Occipital lobe (tissue), 1 donor: ENCODE measurements at regions not wholly inside any gene's neighbourhood (a gene's known extent, or its start where the extent isn't known, plus 50 kb on each side); places are given as distances from the start of the nearest gene placed in this dataset.

ENCODE experiments used
- DNase-seq: peaks from one replicate; lab custom pipeline; 2025; lab: John Stamatoyannopoulos, UW

GRCh38 chr9:134243778-134244467 is 79.6 kb upstream of the RNU6ATAC start:
- DNase-seq: no peak

DNA sequence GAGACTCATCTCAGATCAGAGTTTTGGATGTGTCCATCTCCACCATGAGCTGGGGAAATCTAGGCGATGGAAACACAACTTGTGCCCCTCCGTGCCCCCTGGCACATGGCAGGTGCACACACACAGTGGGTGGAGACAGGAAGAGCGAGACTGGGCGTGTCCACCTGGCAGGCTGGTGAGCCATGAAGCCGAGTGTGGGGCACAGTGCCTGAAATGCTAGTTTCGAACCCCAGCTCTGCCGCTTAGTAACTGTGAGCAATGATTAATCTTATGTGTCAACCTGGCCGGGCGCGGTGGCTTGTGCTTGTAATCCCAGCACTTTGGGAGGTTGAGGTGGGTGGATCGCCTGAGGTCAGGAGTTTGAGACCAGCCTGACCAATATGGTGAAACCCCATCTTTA is 80.8 kb upstream of the RNU6ATAC start:
- no peak for DNase-seq

GRCh38 chr9:134247918-134248631 is 78.2 kb upstream of the RXRA start:
- DNase-seq: no peak

DNA sequence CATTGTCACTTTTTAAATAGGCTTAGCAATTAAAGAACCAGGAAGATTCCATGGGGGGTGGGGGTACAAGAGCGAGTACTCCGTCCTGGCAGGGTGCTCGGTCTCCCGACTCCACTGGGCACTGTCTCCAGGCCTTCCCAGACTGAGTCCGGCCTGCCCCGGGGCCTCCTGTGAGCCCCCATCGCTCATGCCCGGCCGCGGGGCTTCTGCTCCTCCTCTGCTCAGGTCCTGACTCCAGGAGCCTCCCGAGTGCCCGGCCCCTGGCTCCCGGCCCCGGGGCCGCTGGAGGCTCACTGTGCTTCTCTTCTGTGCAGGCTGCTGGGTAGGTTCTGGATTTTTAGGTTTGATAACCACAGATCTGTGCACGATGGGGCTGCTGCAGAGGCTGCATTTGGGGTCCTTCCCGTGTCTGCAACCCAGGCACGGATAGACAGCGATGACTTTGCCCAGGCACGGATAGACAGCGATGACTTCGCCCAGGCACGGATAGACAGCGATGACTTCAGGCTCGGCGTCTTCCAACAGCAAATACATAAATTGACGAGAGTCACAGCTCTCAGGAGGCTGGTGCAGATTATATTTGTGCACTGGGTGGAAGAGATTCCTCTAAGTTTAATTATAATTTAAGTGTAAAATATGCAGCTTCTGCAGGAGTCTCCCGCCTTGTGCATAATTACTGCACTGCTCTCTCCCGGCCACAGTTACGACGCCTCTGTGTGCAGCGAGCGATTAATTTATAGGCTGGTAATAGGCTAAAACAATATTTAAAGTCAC is 74.8 kb upstream of the RXRA start:
- DNase-seq: no peak

DNA sequence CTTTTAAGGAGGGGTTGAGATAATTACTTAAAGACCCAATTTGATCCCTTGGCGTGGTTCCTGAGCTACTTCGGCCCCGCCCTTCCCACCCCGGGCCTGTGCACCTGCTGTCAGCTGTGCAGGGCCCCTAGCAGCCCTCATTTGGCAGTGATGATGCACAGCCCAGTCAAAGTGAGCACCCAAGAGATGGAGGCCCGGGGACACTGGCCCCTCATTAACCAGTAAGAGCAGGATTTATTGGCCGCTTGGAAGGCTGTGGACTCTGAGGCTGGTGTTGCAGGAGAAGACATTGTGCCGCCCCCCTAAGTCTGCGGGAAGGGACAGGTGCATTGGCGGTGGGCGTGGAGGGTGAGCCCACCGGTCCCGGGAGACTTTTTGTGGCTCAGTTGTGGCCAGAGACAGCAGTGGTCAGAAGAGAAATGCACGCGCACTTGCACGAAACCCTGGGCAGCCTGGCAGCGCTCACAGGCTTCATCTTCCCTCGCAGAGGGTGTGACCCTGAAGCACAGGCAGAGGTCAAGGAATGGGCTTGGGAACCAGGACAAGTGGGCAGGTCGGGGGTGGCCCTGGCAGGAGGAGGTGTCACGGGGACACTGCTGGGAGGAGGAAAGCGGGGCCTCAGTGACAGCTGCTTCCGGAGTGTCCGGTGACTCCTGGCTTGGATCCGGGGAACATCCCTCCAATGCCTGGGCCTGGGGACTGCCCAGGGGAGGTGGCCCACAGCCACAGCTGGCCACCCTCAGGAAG is 74.0 kb upstream of the RXRA start:
- no peak for DNase-seq

DNA sequence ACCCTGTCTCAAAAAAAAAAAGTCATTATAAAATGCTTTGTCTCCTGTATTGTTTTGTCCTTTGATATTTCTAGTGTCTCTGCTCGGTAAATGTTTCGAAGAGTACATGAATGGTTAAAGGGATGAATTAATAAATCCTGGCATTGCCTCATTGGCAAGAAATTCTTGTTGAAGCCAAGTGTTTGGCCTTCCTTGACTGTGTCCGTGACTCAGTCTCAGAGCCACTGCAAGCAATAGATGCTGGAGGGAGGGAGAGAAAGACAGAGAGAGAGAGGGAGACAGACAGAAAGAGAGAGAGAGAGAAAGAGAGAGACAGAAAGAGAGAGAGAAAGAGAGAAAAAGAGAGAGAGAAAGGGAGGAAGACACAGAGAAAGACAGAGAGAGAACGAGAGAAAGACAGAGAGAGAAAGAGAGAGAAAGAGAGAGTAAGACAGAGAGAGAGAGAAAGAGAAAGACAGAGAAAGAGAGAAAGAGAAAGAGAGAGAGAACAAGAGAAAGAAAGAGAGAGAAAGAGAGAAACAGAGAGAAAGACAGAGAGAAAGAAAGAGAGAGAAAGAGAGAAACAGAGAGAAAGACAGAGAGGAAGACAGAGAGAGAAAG is 72.5 kb upstream of the RXRA start:
- no peak for DNase-seq

GRCh38 chr9:134258332-134258731 is 67.9 kb upstream of the RXRA start:
- no peak for DNase-seq

- no peak for DNase-seq
Measured at GRCh38 chr9:134258828-134259546, 67.3 kb upstream of the RXRA start.

- DNase-seq: no peak
Measured at GRCh38 chr9:134259708-134260107, 66.5 kb upstream of the RXRA start.

DNA sequence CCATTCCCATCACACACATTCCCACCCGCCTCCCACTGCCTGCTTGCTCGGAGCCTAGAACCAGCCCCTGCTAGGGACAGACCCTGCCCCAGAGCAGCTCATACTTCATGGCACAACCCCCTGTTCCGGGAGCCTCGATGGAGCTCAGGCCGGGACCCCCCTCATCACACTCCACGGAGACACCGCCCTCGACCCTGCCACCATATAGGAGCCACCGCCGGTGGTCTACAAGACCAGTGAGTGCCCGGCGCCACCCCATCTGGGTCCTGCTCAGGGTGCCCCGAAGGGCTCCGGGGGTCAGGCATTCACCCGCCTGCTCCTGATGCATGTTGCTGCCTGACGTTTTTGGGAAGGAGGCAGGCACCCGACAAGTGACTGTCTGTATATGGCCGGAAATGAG is 65.5 kb upstream of the RXRA start:
- no peak for DNase-seq

DNA sequence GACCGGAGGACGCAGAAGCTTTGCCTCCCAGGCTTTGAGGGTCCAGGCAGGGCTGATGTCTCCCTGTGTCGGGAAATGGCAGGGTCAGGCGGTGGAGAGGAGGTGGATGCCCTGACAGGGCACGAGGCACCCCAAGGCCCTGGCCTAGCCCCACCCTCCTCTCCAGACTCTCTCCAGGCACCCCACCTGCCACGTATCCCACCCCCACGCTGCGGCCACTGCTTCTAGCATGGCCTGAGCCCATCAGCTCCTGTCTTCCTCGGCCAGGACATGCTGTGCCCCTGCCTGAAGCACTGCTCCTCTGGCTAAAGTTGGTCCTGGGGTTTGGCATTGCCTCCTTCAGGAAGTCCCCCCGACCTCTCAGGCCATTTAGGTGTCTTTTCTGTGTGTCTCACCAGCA is 64.2 kb upstream of the RXRA start:
- DNase-seq: no peak

- DNase-seq: no peak
Measured at GRCh38 chr9:134263596-134263995, 62.7 kb upstream of the RXRA start.

- DNase-seq: no peak
Measured at GRCh38 chr9:134264169-134264568, 62.1 kb upstream of the RXRA start.

DNA sequence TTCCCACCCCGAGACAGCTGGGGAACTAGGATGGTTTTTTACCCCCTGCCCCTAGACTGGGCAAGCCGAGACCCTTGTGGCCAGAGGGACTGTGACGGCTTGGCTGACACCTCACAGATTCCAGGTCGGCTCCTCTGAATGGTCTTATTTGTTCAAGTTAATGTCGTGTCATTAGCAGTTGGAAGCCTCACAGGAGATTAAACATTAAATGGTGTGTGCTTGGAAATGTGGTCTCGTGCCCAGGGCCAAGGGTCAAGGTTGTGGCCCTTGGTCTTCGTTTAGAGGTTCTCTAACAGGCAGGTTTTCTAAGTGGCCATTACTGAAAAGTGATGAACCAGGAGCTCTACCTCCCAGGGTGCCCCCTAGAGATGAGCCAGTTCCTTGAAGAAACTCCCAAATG is 61.2 kb upstream of the RXRA start:
- DNase-seq: no peak

- DNase-seq: no peak
Measured at GRCh38 chr9:134266418-134266817, 59.8 kb upstream of the RXRA start.

- DNase-seq: no peak
Measured at GRCh38 chr9:134267305-134267880, 58.9 kb upstream of the RXRA start.

GRCh38 chr9:134267881-134268724 is 58.2 kb upstream of the RXRA start:
- no peak for DNase-seq

DNA sequence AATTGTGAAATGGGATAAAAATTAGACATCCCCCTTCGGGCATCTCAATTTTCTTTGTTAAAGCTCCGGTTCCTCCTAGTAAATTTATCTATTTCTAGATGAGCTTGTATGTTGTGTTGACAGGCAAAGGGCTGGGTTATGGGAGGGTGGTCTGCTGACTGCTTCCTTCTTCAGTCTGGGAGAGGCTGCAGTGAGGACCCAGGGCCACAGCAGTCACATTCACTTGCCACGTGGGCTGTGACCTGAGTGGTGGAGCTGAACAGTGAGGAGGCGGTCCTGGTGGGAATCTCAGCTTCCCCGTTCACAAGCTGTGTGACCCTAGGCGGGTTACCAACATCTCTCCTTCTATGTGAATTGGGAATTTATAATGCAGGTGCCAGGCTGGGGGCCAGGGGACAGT is 57.5 kb upstream of the RXRA start:
- DNase-seq: no peak
